ENCODE measurements at regions not wholly inside any gene's neighbourhood (a gene's known extent, or its start where the extent isn't known, plus 50 kb on each side); places are given as distances from the start of the nearest gene placed in this dataset.

- dilution Hi-C loops (cut with MboI; ENCODE audit: extremely low pct_ligation_motif_present, low sequenced_read_pairs): no loop called here
- Histone ChIP-seq H3K4me3 (ENCODE audit: control insufficient read depth in 2 of 3, extremely low read depth in 1 of 3, insufficient read depth in 2 of 3, low read depth in 1 of 3, low read length in 3 of 3) (peak overlapping the region in 2 of 3 experiments; percentile 29), H3K9ac (ENCODE audit: control insufficient read depth, extremely low read depth, insufficient read depth, low read length) (peak overlapping the region; percentile 16), H2AFZ (ENCODE audit: control insufficient read depth, low read length) (no peak overlapping the region), H3K36me3 (ENCODE audit: control insufficient read depth in 2 of 2, extremely low read depth in 1 of 2, insufficient read depth in 2 of 2, low read length in 2 of 2) (no peaks in the 10 kb centered on the region), H3K27me3 (ENCODE audit: control insufficient read depth, extremely low read depth, insufficient read depth, low read length) (no peaks in the 10 kb centered on the region), H3K4me1 (ENCODE audit: control insufficient read depth, extremely low read depth, insufficient read depth, low read length) (peaks cover 66% of the 10 kb centered on the region), H3K27ac (ENCODE audit: control insufficient read depth, insufficient read depth, low read length) (peak overlapping the region; percentile 80), H3K9me3 (ENCODE audit: control insufficient read depth, low read depth, low read length) (no peaks in the 10 kb centered on the region), H3K79me2 (ENCODE audit: control insufficient read depth, insufficient read depth, low read length) (no peaks in the 10 kb centered on the region), H3K9me1 (ENCODE audit: control insufficient read depth, extremely low read depth, insufficient read depth, low read length) (no peaks in the 10 kb centered on the region), H3K4me2 (ENCODE audit: control insufficient read depth, extremely low read depth, insufficient read depth, low read depth, low read length) (peak overlapping the region; percentile 73), H4K20me1 (ENCODE audit: control insufficient read depth, extremely low read depth, insufficient read depth, low read length) (no peaks in the 10 kb centered on the region)
- peak; percentile 100 for FAIRE-seq
- TF ChIP-seq CTCF (optimal IDR thresholded peaks at IDR 0.05 in 1 of 3, IDR thresholded peaks at IDR 0.05 in 1 of 3, conservative IDR thresholded peaks at IDR 0.05 in 1 of 3; ENCODE audit: extremely low read depth in 1 of 3, insufficient read depth in 2 of 3, low read length in 3 of 3): no peak
- TF ChIP-seq EZH2 (IDR thresholded peaks at IDR 0.05; ENCODE audit: low read length): no peak
- DNase-seq (ENCODE audit: low read depth, low spot score): peak; percentile 84
Observed at GRCh38 chr6:128598571-128598970, 78.2 kb upstream of the PTPRK start.

GRCh38 chr6:128597956-128598355 is 77.6 kb upstream of the PTPRK start:
- Histone ChIP-seq H3K36me3 (ENCODE audit: control insufficient read depth in 2 of 2, extremely low read depth in 1 of 2, insufficient read depth in 2 of 2, low read length in 2 of 2) (no peaks in the 10 kb centered on the region), H3K4me3 (ENCODE audit: control insufficient read depth in 2 of 3, extremely low read depth in 1 of 3, insufficient read depth in 2 of 3, low read depth in 1 of 3, low read length in 3 of 3) (peak overlapping the region in 2 of 3 experiments; percentile 18 to 29), H2AFZ (ENCODE audit: control insufficient read depth, low read length) (no peak overlapping the region), H3K27ac (ENCODE audit: control insufficient read depth, insufficient read depth, low read length) (peak overlapping the region; percentile 80), H3K9ac (ENCODE audit: control insufficient read depth, extremely low read depth, insufficient read depth, low read length) (peak overlapping the region; percentile 7), H3K4me1 (ENCODE audit: control insufficient read depth, extremely low read depth, insufficient read depth, low read length) (peaks cover 66% of the 10 kb centered on the region), H3K79me2 (ENCODE audit: control insufficient read depth, insufficient read depth, low read length) (no peaks in the 10 kb centered on the region), H3K4me2 (ENCODE audit: control insufficient read depth, extremely low read depth, insufficient read depth, low read depth, low read length) (peak overlapping the region; percentile 73), H4K20me1 (ENCODE audit: control insufficient read depth, extremely low read depth, insufficient read depth, low read length) (no peaks in the 10 kb centered on the region), H3K27me3 (ENCODE audit: control insufficient read depth, extremely low read depth, insufficient read depth, low read length) (no peaks in the 10 kb centered on the region), H3K9me3 (ENCODE audit: control insufficient read depth, low read depth, low read length) (no peaks in the 10 kb centered on the region), H3K9me1 (ENCODE audit: control insufficient read depth, extremely low read depth, insufficient read depth, low read length) (no peaks in the 10 kb centered on the region)
- dilution Hi-C loops (cut with MboI; ENCODE audit: extremely low pct_ligation_motif_present, low sequenced_read_pairs): no loop called here
- DNase-seq (ENCODE audit: low read depth, low spot score) (peak; percentile 85), FAIRE-seq (no peak)
- TF ChIP-seq EZH2 (IDR thresholded peaks at IDR 0.05; ENCODE audit: low read length) (no peak), CTCF (optimal IDR thresholded peaks at IDR 0.05 in 1 of 3, IDR thresholded peaks at IDR 0.05 in 1 of 3, conservative IDR thresholded peaks at IDR 0.05 in 1 of 3; ENCODE audit: extremely low read depth in 1 of 3, insufficient read depth in 2 of 3, low read length in 3 of 3) (no peak)
